ENCODE measurements at regions not wholly inside any gene's neighbourhood (a gene's known extent, or its start where the extent isn't known, plus 50 kb on each side); places are given as distances from the start of the nearest gene placed in this dataset.

GRCh38 chr1:219345953-219346352 lies 172.3 kb downstream of the LYPLAL1 start:
- TF ChIP-seq CTCF (conservative IDR thresholded peaks at IDR 0.05; ENCODE audit: control insufficient read depth, insufficient read depth, low read depth, low read length), result no peak
- H3K4me3 ChIP-seq (ENCODE audit: control insufficient read depth, low read depth, low read length), result no peak overlapping the region
- no peak for DNase-seq (ENCODE audit: low read depth)

- no peak for DNase-seq (ENCODE audit: low read depth)
- no peak for TF ChIP-seq CTCF (conservative IDR thresholded peaks at IDR 0.05; ENCODE audit: control insufficient read depth, insufficient read depth, low read depth, low read length)
- no peak overlapping the region for H3K4me3 ChIP-seq (ENCODE audit: control insufficient read depth, low read depth, low read length)
These were observed 169.2 kb downstream of the LYPLAL1 start for GRCh38 chr1:219342836-219343235.

- no peak overlapping the region for H3K4me3 ChIP-seq (ENCODE audit: control insufficient read depth, low read depth, low read length)
- no peak for TF ChIP-seq CTCF (conservative IDR thresholded peaks at IDR 0.05; ENCODE audit: control insufficient read depth, insufficient read depth, low read depth, low read length)
- DNase-seq (ENCODE audit: low read depth), result peak; percentile 8
These were observed 167.1 kb downstream of the LYPLAL1 start for GRCh38 chr1:219340796-219341195.

GRCh38 chr1:219339466-219339865 lies 165.8 kb downstream of the LYPLAL1 start:
- peak; percentile 36 for DNase-seq (ENCODE audit: low read depth)
- no peak for TF ChIP-seq CTCF (conservative IDR thresholded peaks at IDR 0.05; ENCODE audit: control insufficient read depth, insufficient read depth, low read depth, low read length)
- no peak overlapping the region for H3K4me3 ChIP-seq (ENCODE audit: control insufficient read depth, low read depth, low read length)

GRCh38 chr1:219337588-219337987 lies 163.9 kb downstream of the LYPLAL1 start:
- no peak overlapping the region for H3K4me3 ChIP-seq (ENCODE audit: control insufficient read depth, low read depth, low read length)
- no peak for DNase-seq (ENCODE audit: low read depth)

GRCh38 chr1:219333626-219334025 lies 159.9 kb downstream of the LYPLAL1 start:
- no peak for TF ChIP-seq CTCF (conservative IDR thresholded peaks at IDR 0.05; ENCODE audit: control insufficient read depth, insufficient read depth, low read depth, low read length)
- DNase-seq (ENCODE audit: low read depth), result no peak
- H3K4me3 ChIP-seq (ENCODE audit: control insufficient read depth, low read depth, low read length), result no peak overlapping the region

More at GRCh38 chr1:219337588-219337987, 163.9 kb downstream of the LYPLAL1 start:
- no peak for TF ChIP-seq CTCF (conservative IDR thresholded peaks at IDR 0.05; ENCODE audit: control insufficient read depth, insufficient read depth, low read depth, low read length)

- H3K4me3 ChIP-seq (ENCODE audit: control insufficient read depth, low read depth, low read length), result no peak overlapping the region
- no peak for DNase-seq (ENCODE audit: low read depth)
- TF ChIP-seq CTCF (conservative IDR thresholded peaks at IDR 0.05; ENCODE audit: control insufficient read depth, insufficient read depth, low read depth, low read length), result no peak
These were observed 157.7 kb downstream of the LYPLAL1 start for GRCh38 chr1:219331424-219331823.

Data from fibroblast of mammary gland (primary cell).